Endothelial cell of umbilical vein (primary cell): ENCODE measurements at regions not wholly inside any gene's neighbourhood (a gene's known extent, or its start where the extent isn't known, plus 50 kb on each side); places are given as distances from the start of the nearest gene placed in this dataset.

Experiments
- EZH2 ChIP-seq: IDR thresholded peaks from 2 replicates; pipeline ENCODE4 v1.6.1; 2012; ENCODE audit warnings: borderline replicate concordance, low read depth, mild to moderate bottlenecking, moderate library complexity, low read length, inconsistent platforms; ENCODE audit not compliant: severe bottlenecking
- GATA2 ChIP-seq: IDR thresholded peaks from 2 replicates; pipeline ENCODE4 v1.7.0; 2011; ENCODE audit warnings: low read depth, mild to moderate bottlenecking, moderate library complexity, mixed read lengths, low read length; ENCODE audit not compliant: insufficient read length, insufficient read depth
- MAX ChIP-seq: IDR thresholded peaks from 2 replicates; pipeline ENCODE4 v1.6.1; 2011; ENCODE audit not compliant: insufficient read depth, insufficient read length
- POLR2A ChIP-seq: IDR thresholded peaks from 2 replicates; pipeline ENCODE4 v1.6.1; 2012; ENCODE audit warnings: low read depth, mild to moderate bottlenecking, control low read depth, low read length
- POLR2AphosphoS5 ChIP-seq: IDR thresholded peaks from 2 replicates; pipeline ENCODE4 v1.6.1; 2012; ENCODE audit warnings: low read depth, mild to moderate bottlenecking, control low read depth, low read length, moderate library complexity; ENCODE audit not compliant: insufficient read depth
- TF ChIP-seq, protein P1 (sequence below), 2 donors: IDR thresholded peaks; 1 replicate in 1 of 2; 2 replicates in 1 of 2; pipeline ENCODE4 v1.5.1; 2011; ENCODE audit warnings: low read length in 2 of 2, mild to moderate bottlenecking in 2 of 2, moderate library complexity in 2 of 2, control low read depth in 1 of 2, inconsistent platforms in 1 of 2, low read depth in 1 of 2; ENCODE audit not compliant: insufficient read depth in 1 of 2; ENCODE audit errors: extremely low read depth in 1 of 2

GRCh38 chr1:172950528-172950927, 100.2 kb downstream of the TNFSF18 start:
- TF ChIP-seq GATA2 = no peak
- TF ChIP-seq EZH2 = no peak
- TF ChIP-seq POLR2A = no peak
- no peak for TF ChIP-seq POLR2AphosphoS5
- TF ChIP-seq, protein P1, sequence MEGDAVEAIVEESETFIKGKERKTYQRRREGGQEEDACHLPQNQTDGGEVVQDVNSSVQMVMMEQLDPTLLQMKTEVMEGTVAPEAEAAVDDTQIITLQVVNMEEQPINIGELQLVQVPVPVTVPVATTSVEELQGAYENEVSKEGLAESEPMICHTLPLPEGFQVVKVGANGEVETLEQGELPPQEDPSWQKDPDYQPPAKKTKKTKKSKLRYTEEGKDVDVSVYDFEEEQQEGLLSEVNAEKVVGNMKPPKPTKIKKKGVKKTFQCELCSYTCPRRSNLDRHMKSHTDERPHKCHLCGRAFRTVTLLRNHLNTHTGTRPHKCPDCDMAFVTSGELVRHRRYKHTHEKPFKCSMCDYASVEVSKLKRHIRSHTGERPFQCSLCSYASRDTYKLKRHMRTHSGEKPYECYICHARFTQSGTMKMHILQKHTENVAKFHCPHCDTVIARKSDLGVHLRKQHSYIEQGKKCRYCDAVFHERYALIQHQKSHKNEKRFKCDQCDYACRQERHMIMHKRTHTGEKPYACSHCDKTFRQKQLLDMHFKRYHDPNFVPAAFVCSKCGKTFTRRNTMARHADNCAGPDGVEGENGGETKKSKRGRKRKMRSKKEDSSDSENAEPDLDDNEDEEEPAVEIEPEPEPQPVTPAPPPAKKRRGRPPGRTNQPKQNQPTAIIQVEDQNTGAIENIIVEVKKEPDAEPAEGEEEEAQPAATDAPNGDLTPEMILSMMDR (IDR thresholded peaks at IDR 0.05; ENCODE audit: extremely low read depth in 1 of 2, insufficient read depth in 1 of 2, low read depth in 1 of 2, low read length in 2 of 2) = no peak
- no peak for TF ChIP-seq MAX
